ENCODE measurements at regions not wholly inside any gene's neighbourhood (a gene's known extent, or its start where the extent isn't known, plus 50 kb on each side); places are given as distances from the start of the nearest gene placed in this dataset.
"Not testable (repeated sequence)": the region's sequence is repeated elsewhere in the genome, so short reads cannot be mapped to it uniquely, and the experiment has no call there.

DNA sequence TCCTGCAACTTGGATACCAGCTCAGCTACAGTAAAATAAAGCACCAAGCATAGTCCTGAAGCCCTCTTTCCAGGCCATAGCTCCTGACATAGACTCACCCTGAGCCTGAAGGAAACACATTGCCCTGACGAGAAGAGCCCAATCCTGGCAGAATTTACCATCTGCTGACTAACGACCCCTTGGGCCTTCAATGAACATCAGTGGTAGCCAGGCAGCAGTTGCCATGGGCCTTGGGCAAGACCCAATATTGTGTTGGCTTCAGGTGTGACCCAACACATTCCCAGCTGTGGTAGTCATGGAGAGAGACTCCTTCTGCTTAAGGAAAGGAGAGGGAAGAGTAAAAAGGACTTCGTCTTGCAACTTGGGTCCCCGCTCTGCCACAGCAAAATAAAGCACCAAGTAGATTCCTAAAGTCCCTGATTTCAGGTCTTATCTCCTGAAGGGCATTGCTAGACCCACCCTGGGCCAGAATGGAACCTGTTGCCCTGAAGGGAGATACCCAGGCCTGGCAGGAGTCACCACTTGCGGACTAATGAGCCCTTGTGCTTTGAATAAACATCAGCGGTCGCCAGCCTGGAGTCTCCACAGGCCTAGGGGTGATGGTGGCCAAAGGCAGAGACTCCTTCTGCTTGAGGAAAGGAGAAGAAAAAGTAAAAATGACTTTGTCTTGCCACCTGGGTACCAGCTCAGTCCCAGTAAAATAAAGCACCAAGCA, 902.6 kb downstream of the C4orf33 start:
- intact Hi-C loops (cut with DNase I, micrococcal nuclease): no loop called here
- DNase-seq (no peak), ATAC-seq (no peak)

DNA sequence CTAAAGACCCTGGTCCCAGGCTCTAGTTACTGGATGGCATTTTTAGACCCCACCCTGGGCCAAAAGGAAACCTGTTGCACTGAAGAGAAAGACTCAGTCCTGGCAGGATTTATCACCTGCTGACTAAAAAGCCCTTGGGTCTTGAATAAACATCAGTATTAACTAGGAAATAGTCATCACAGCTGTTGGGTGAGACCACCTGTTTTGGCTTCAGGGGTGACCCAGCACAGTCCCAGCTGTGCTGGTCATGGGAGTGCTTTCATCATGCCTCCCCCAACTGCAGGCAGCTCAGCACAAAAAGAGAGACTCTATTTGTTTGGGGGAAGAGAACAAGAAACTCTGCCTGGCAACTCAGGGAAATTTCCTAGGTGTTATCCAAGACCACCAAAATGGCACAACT, 903.2 kb downstream of the C4orf33 start:
- ATAC-seq: no peak
- intact Hi-C loops (cut with DNase I, micrococcal nuclease): no loop called here

GRCh38 chr4:130008461-130008860, 912.5 kb downstream of the C4orf33 start:
- DNase-seq: no peak
- ATAC-seq: no peak
- intact Hi-C loops (cut with DNase I, micrococcal nuclease): no loop called here

More for the DNA sequence above, 903.2 kb downstream of the C4orf33 start:
- no peak for DNase-seq

GRCh38 chr4:130012806-130013205, 916.9 kb downstream of the C4orf33 start:
- intact Hi-C loops (cut with DNase I, micrococcal nuclease); ATAC-seq; DNase-seq: not testable (repeated sequence)

GRCh38 chr4:130021706-130022105, 925.8 kb downstream of the C4orf33 start:
- ATAC-seq: no peak

GRCh38 chr4:130023088-130023487, 927.1 kb downstream of the C4orf33 start:
- intact Hi-C loops (cut with DNase I, micrococcal nuclease): no loop called here
- DNase-seq: no peak
- no peak for ATAC-seq

More at GRCh38 chr4:130021706-130022105, 925.8 kb downstream of the C4orf33 start:
- DNase-seq: no peak
- intact Hi-C loops (cut with DNase I, micrococcal nuclease): no loop called here

- intact Hi-C loops (cut with DNase I, micrococcal nuclease): no loop called here
- ATAC-seq: no peak
- no peak for DNase-seq
These were observed 929.7 kb downstream of the C4orf33 start for GRCh38 chr4:130025701-130026100.

DNA sequence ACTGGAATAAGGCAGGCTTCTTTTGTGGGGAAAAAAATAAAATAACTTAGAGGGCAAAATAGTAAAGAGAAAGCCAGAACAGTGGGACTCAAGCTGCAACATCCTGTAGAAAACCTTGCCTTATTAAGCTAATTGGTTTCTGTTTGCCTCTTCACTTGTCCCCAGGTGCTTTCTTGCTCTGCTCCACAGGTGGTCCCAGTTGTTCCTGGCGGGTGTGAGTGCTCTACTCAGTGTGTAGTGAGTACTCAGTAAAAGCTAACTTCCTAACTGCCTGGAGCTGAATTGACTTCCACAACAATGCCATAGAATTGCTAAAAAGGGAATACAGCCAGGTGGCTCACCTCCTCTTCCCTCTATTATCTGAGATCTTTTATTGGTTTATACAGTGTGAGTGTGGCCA, 930.2 kb downstream of the C4orf33 start:
- no peak for ATAC-seq
- intact Hi-C loops (cut with DNase I, micrococcal nuclease): no loop called here
- DNase-seq: no peak

- ATAC-seq (no peak), DNase-seq (no peak)
- intact Hi-C loops (cut with DNase I, micrococcal nuclease): no loop called here
These were observed 932.0 kb downstream of the C4orf33 start for GRCh38 chr4:130027973-130028372.

GRCh38 chr4:130028552-130028951, 932.6 kb downstream of the C4orf33 start:
- intact Hi-C loops (cut with DNase I, micrococcal nuclease): no loop called here
- DNase-seq (no peak), ATAC-seq (no peak)

DNA sequence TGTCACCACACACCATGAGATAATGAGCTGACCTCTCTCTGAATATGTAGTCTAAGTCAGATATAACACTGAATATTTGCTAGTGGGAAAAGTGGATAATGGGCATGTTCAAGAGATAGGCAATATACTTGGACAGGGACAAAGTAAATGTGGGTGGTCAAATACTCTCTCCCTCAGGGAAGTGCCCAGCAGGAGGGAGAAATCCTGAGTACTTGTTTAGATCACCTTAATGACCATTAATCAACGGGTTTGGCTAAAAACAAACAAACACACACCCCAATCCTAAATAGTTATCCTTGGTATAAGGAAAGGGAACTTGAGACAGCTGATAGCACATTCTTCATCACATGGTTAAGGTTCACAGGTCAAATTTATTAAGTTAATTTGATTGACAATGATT, 933.5 kb downstream of the C4orf33 start:
- intact Hi-C loops (cut with DNase I, micrococcal nuclease): no loop called here
- ATAC-seq (no peak), DNase-seq (no peak)

GRCh38 chr4:130031858-130032257, 935.9 kb downstream of the C4orf33 start:
- ATAC-seq (no peak), DNase-seq (no peak)
- intact Hi-C loops (cut with DNase I, micrococcal nuclease): no loop called here

- ATAC-seq; intact Hi-C loops (cut with DNase I, micrococcal nuclease); DNase-seq: not testable (repeated sequence)
These were observed 937.7 kb downstream of the C4orf33 start for GRCh38 chr4:130033657-130034056.

GRCh38 chr4:130034876-130035275, 938.9 kb downstream of the C4orf33 start:
- intact Hi-C loops (cut with DNase I, micrococcal nuclease): no loop called here

DNA sequence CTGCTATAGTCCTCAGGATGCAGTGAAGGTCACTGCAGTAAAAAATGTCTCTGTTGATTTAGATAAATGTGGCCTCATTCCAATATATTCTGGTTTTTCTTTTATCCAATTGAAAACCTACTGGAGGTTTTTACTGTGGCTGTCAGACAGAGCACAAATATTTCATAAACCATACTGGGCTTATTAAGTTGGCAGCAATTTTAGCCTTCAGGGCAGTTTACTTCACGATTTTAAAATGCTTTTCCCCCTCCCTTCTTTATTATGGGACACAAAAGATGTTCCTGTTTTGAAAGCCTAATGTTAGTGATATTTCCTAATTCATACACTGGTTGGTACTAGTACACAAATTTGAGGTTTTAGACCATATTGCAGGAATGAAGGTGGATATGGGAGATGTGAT, 939.4 kb downstream of the C4orf33 start:
- DNase-seq: no peak

More at GRCh38 chr4:130034876-130035275, 938.9 kb downstream of the C4orf33 start:
- DNase-seq (no peak), ATAC-seq (no peak)

GRCh38 chr4:130037866-130038265, 941.9 kb downstream of the C4orf33 start:
- intact Hi-C loops (cut with DNase I, micrococcal nuclease); DNase-seq; ATAC-seq: not testable (repeated sequence)

More for the DNA sequence above, 939.4 kb downstream of the C4orf33 start:
- intact Hi-C loops (cut with DNase I, micrococcal nuclease): no loop called here
- ATAC-seq: no peak

DNA sequence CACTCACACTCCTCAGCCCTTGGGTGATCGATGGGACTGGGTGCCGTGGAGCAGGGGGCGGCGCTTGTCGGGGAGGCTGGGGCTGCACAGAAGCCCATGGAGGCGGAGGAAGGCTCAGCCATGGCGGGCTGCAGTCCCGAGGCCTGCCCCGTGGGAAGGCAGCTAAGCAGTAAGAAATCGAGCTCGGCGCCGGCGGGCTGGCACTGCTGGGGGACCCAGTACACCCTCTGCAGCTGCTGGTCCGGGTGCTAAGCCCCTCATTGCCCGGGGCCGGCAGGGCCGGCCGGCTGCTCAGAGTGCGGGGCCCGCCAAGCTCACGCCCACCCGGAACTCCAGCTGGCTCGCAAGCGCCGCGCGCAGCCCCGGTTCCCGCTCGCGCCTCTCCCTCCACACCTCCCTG, 942.6 kb downstream of the C4orf33 start:
- intact Hi-C loops (cut with DNase I, micrococcal nuclease); ATAC-seq; DNase-seq: not testable (repeated sequence)

- DNase-seq: no peak
- intact Hi-C loops (cut with DNase I, micrococcal nuclease): no loop called here
- ATAC-seq: no peak
These were observed 947.8 kb downstream of the C4orf33 start for GRCh38 chr4:130043732-130044160.

GRCh38 chr4:130044788-130045531, 949.0 kb downstream of the C4orf33 start:
- intact Hi-C loops (cut with DNase I, micrococcal nuclease): no loop called here
- DNase-seq (no peak), ATAC-seq (no peak)

DNA sequence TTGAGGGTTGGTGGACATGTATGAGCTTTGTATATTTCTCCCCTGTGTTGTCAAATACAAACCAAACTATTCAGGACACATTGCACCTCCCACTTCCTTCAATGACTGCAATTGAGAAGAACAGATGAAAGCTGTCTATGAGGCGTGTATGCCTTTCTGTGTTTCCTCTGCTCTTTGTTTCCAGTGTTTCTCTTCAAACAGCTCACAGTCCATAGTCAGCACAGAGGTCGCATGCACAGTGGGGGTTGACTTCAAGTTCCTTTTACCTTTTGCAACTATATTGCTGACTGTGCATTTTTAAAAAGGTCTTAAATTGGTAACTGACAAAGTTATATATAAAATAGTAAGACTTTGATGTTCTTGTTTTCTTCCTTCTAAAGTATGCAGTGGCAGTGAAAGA, 957.8 kb downstream of the C4orf33 start:
- ATAC-seq (no peak), DNase-seq (no peak)

More for the DNA sequence above, 957.8 kb downstream of the C4orf33 start:
- intact Hi-C loops (cut with DNase I, micrococcal nuclease): no loop called here

Measured in left colon (tissue), 2 donors.